ENCODE measurements at regions not wholly inside any gene's neighbourhood (a gene's known extent, or its start where the extent isn't known, plus 50 kb on each side); places are given as distances from the start of the nearest gene placed in this dataset.

DNA sequence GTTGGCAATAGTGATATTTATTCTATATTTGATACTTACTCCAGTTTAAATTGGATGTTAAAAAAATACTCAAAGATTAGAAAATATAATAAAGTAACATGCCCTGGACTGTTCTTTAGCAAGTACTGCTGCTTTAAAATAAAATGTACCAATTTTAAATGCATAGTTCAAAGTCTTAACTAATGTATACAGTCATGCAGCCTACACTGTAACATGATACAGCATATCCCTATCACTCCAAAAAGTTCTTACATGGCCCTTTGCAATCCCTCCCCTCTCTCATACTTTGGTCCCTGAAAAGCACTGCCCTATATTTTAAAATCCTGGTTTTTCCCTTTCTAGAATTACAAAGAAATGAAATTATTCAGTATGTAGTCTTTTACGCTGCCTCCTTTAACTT lies 726.6 kb downstream of the LTN1 start:
- no peak for DNase-seq (ENCODE audit: low read depth)
- no peak overlapping the region for H3K4me3 ChIP-seq (ENCODE audit: low read depth, low read length)
- TF ChIP-seq CTCF (IDR thresholded peaks at IDR 0.05; ENCODE audit: low read depth, low read length) (no peak), POLR2A (IDR thresholded peaks at IDR 0.05; ENCODE audit: extremely low read depth, insufficient read length) (no peak), MYC (IDR thresholded peaks at IDR 0.05; ENCODE audit: low read depth, low read length) (no peak)
- TF ChIP-seq, protein P1, sequence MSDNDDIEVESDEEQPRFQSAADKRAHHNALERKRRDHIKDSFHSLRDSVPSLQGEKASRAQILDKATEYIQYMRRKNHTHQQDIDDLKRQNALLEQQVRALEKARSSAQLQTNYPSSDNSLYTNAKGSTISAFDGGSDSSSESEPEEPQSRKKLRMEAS (IDR thresholded peaks at IDR 0.05; ENCODE audit: low read depth, low read length), result no peak

GRCh38 chr21:28263974-28264373 lies 728.7 kb downstream of the LTN1 start:
- TF ChIP-seq, protein P1 (IDR thresholded peaks at IDR 0.05; ENCODE audit: low read depth, low read length), result no peak
- no peak for TF ChIP-seq CTCF (IDR thresholded peaks at IDR 0.05; ENCODE audit: low read depth, low read length)
- no peak for TF ChIP-seq POLR2A (IDR thresholded peaks at IDR 0.05; ENCODE audit: extremely low read depth, insufficient read length)
- TF ChIP-seq MYC (IDR thresholded peaks at IDR 0.05; ENCODE audit: low read depth, low read length), result no peak
- H3K4me3 ChIP-seq (ENCODE audit: low read depth, low read length), result no peak overlapping the region
- DNase-seq (ENCODE audit: low read depth), result no peak

GRCh38 chr21:28261298-28261697 lies 731.4 kb downstream of the LTN1 start:
- no peak for TF ChIP-seq CTCF (IDR thresholded peaks at IDR 0.05; ENCODE audit: low read depth, low read length)
- TF ChIP-seq, protein P1 (IDR thresholded peaks at IDR 0.05; ENCODE audit: low read depth, low read length), result no peak
- H3K4me3 ChIP-seq (ENCODE audit: low read depth, low read length), result no peak overlapping the region
- DNase-seq (ENCODE audit: low read depth), result no peak

DNA sequence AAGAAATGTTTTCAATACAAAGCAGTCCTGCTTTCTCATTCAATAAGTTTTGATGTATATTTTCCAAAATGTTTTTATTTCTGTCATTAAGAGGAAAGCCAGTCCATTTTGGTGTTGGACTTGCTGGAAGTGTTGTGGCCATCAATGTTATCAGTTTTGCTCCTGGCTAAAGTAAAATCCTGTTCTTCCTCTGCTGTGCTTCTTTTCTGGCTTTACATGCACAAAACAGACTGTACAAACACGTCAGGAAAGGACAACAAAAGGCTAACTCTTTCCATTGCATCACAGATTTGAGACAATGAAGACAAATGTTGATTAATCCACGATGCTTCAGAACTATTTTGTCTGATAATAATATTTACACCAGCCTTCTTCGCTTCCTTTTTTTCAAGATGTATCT lies 735.4 kb downstream of the LTN1 start:
- H3K4me3 ChIP-seq (ENCODE audit: low read depth, low read length), result no peak overlapping the region
- TF ChIP-seq CTCF (IDR thresholded peaks at IDR 0.05; ENCODE audit: low read depth, low read length) (no peak), POLR2A (IDR thresholded peaks at IDR 0.05; ENCODE audit: extremely low read depth, insufficient read length) (no peak), MYC (IDR thresholded peaks at IDR 0.05; ENCODE audit: low read depth, low read length) (no peak)
- TF ChIP-seq, protein P1 (IDR thresholded peaks at IDR 0.05; ENCODE audit: low read depth, low read length), result no peak
- DNase-seq (ENCODE audit: low read depth), result no peak

- no peak for DNase-seq (ENCODE audit: low read depth)
- TF ChIP-seq CTCF (IDR thresholded peaks at IDR 0.05; ENCODE audit: low read depth, low read length) (no peak), MYC (IDR thresholded peaks at IDR 0.05; ENCODE audit: low read depth, low read length) (no peak), POLR2A (IDR thresholded peaks at IDR 0.05; ENCODE audit: extremely low read depth, insufficient read length) (no peak)
- TF ChIP-seq, protein P1 (IDR thresholded peaks at IDR 0.05; ENCODE audit: low read depth, low read length), result no peak
- no peak overlapping the region for H3K4me3 ChIP-seq (ENCODE audit: low read depth, low read length)
Observed at GRCh38 chr21:28256837-28257236, 735.8 kb downstream of the LTN1 start.

- TF ChIP-seq POLR2A (IDR thresholded peaks at IDR 0.05; ENCODE audit: extremely low read depth, insufficient read length) (no peak), MYC (IDR thresholded peaks at IDR 0.05; ENCODE audit: low read depth, low read length) (no peak), CTCF (IDR thresholded peaks at IDR 0.05; ENCODE audit: low read depth, low read length) (no peak)
- TF ChIP-seq, protein P1 (IDR thresholded peaks at IDR 0.05; ENCODE audit: low read depth, low read length), result no peak
- DNase-seq (ENCODE audit: low read depth), result no peak
- no peak overlapping the region for H3K4me3 ChIP-seq (ENCODE audit: low read depth, low read length)
Observed at GRCh38 chr21:28256420-28256831, 736.3 kb downstream of the LTN1 start.

All from NB4 (cell line).